22Rv1 (cell line): ENCODE measurements at regions not wholly inside any gene's neighbourhood (a gene's known extent, or its start where the extent isn't known, plus 50 kb on each side); places are given as distances from the start of the nearest gene placed in this dataset.

Experiments used
- ZFX ChIP-seq: fragments of 450-650 bp; IDR thresholded peaks from 2 replicates; pipeline ENCODE4 v1.6.1; 2017; ENCODE audit warnings: antibody characterized with exemption, borderline replicate concordance
- TF ChIP-seq, protein P1 (sequence below): fragments of 450-650 bp; IDR thresholded peaks from 2 replicates; pipeline ENCODE4 v1.5.1; 2017; ENCODE audit warnings: mild to moderate bottlenecking

DNA sequence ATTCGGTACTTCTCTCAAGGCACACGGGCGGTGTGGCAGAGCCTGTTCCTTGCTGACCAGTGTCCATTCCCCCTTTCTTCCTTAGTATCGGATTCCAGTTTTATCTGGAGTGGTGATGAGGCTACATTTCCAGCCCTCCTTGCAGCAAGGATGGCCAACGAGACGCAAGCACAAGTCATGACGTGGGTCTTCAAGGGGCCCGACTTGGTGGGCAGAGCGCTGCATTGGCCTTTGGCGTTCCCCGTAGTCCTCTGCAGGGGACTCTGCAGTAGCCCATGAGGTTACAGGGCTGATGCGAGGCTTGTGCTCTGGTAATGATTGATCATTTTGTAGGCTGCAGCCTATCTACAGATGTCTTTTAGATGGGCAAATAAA, 194.5 kb downstream of the OPA1 start:
- TF ChIP-seq, protein P1, sequence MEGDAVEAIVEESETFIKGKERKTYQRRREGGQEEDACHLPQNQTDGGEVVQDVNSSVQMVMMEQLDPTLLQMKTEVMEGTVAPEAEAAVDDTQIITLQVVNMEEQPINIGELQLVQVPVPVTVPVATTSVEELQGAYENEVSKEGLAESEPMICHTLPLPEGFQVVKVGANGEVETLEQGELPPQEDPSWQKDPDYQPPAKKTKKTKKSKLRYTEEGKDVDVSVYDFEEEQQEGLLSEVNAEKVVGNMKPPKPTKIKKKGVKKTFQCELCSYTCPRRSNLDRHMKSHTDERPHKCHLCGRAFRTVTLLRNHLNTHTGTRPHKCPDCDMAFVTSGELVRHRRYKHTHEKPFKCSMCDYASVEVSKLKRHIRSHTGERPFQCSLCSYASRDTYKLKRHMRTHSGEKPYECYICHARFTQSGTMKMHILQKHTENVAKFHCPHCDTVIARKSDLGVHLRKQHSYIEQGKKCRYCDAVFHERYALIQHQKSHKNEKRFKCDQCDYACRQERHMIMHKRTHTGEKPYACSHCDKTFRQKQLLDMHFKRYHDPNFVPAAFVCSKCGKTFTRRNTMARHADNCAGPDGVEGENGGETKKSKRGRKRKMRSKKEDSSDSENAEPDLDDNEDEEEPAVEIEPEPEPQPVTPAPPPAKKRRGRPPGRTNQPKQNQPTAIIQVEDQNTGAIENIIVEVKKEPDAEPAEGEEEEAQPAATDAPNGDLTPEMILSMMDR, result no peak
- TF ChIP-seq ZFX, result no peak
